ENCODE measurements at regions not wholly inside any gene's neighbourhood (a gene's known extent, or its start where the extent isn't known, plus 50 kb on each side); places are given as distances from the start of the nearest gene placed in this dataset.

GRCh38 chr3:67196677-67197076 is 198.6 kb downstream of the KBTBD8 start:
- no peak for TF ChIP-seq CTCF (IDR thresholded peaks at IDR 0.05)
- H3K4me3 ChIP-seq = no peak overlapping the region
- no peak for DNase-seq (ENCODE audit: low spot score)
- H3K27ac ChIP-seq = no peak overlapping the region

- no peak for DNase-seq (ENCODE audit: low spot score)
- TF ChIP-seq CTCF (IDR thresholded peaks at IDR 0.05) = no peak
Observed at GRCh38 chr3:67198374-67198773, 200.3 kb downstream of the KBTBD8 start.

GRCh38 chr3:67200618-67201017 is 202.5 kb downstream of the KBTBD8 start:
- no peak for TF ChIP-seq CTCF (IDR thresholded peaks at IDR 0.05)
- DNase-seq (ENCODE audit: low spot score) = no peak
- Histone ChIP-seq H3K27ac (no peak overlapping the region), H3K4me3 (no peak overlapping the region)

More at GRCh38 chr3:67198374-67198773, 200.3 kb downstream of the KBTBD8 start:
- Histone ChIP-seq H3K4me3 (no peak overlapping the region), H3K27ac (no peak overlapping the region)

GRCh38 chr3:67201026-67201425 is 202.9 kb downstream of the KBTBD8 start:
- no peak for DNase-seq (ENCODE audit: low spot score)
- TF ChIP-seq CTCF (IDR thresholded peaks at IDR 0.05) = no peak
- no peak overlapping the region for H3K4me3 ChIP-seq
- H3K27ac ChIP-seq = no peak overlapping the region

GRCh38 chr3:67202053-67202452 is 203.9 kb downstream of the KBTBD8 start:
- TF ChIP-seq CTCF (IDR thresholded peaks at IDR 0.05) = no peak
- no peak overlapping the region for H3K4me3 ChIP-seq
- H3K27ac ChIP-seq = no peak overlapping the region
- DNase-seq (ENCODE audit: low spot score) = no peak

GRCh38 chr3:67204951-67205350 is 206.8 kb downstream of the KBTBD8 start:
- no peak for TF ChIP-seq CTCF (IDR thresholded peaks at IDR 0.05)
- Histone ChIP-seq H3K4me3 (no peak overlapping the region), H3K27ac (no peak overlapping the region)
- no peak for DNase-seq (ENCODE audit: low spot score)

DNA sequence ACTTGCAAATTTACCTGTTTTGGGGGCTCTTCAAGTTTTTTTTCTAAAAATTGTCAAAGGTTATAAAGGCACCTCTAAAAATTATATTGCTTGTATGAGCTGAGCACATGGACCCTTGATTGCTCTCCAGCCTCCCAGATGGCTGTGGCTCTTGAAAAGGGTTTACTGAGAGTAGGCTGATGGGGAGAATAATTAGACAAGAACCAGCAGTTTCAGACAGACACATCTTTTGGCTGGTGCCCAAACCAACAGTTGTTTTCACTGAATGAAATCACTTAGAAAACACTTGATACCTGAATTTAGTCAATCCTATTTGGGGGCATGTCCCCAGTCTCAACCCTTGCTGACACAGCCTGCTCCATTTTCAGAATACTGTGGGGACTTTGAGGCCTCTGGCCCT is 217.6 kb downstream of the KBTBD8 start:
- no peak overlapping the region for H3K27ac ChIP-seq
- TF ChIP-seq CTCF (IDR thresholded peaks at IDR 0.05) = no peak
- no peak for DNase-seq (ENCODE audit: low spot score)
- H3K4me3 ChIP-seq = no peak overlapping the region
